ENCODE measurements at regions not wholly inside any gene's neighbourhood (a gene's known extent, or its start where the extent isn't known, plus 50 kb on each side); places are given as distances from the start of the nearest gene placed in this dataset.

DNA sequence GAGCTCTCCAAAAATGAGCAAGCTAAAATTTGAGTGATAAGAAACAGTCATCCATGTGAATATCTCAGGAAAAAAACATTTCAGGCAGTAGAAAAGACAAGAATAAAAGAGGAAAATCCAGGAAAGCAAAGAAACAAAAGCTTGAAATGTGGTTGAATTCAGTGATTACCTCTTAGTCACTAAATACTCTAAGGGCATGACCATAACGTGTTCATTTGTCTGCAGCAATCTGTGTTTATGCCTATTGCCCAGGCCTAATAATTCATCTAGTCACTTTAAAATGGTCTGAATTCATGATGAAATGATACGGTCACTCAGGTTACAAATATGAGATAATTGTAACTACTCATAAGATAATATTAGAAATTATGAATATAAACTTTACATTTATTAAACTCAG, 837.9 kb downstream of the STPG2 start:
- CTCF ChIA-PET, result no interaction called here
- Histone ChIP-seq H4K20me1 (ENCODE audit: control insufficient read depth, insufficient read depth, low read length, poor library complexity, severe bottlenecking) (no peaks in the 10 kb centered on the region), H3K4me2 (replicated peaks; ENCODE audit: low read depth, low read length, poor library complexity, severe bottlenecking) (no peak overlapping the region), H2AFZ (ENCODE audit: insufficient read depth, low read depth, low read length, poor library complexity, severe bottlenecking) (no peak overlapping the region), H3K4me3 (ENCODE audit: control extremely low read depth in 1 of 5, extremely low read depth in 1 of 5, insufficient read depth in 1 of 5, low read depth in 2 of 5, low read length in 4 of 5) (no peak overlapping the region), H3K27ac (ENCODE audit: low read length in 2 of 2) (no peak overlapping the region), H3K36me3 (replicated peaks in 1 of 2; ENCODE audit: control extremely low read depth in 1 of 2, control insufficient read depth in 1 of 2, extremely low read depth in 1 of 2, insufficient read depth in 2 of 2, low read length in 1 of 2) (no peaks in the 10 kb centered on the region), H3K27me3 (replicated peaks in 1 of 4; ENCODE audit: control extremely low read depth in 1 of 4, control insufficient read depth in 3 of 4, insufficient read depth in 4 of 4, low read length in 3 of 4) (no peaks in the 10 kb centered on the region), H3K79me2 (ENCODE audit: control insufficient read depth, insufficient read depth, low read length) (no peaks in the 10 kb centered on the region), H3K9me3 (ENCODE audit: control extremely low read depth in 1 of 3, control insufficient read depth in 2 of 3, insufficient read depth in 1 of 3, low read length in 2 of 3) (peaks cover 0 to 4% (median 0%) of the 10 kb centered on the region in 3 donors), H3K4me1 (ENCODE audit: control insufficient read depth in 2 of 2, insufficient read depth in 2 of 2, low read length in 2 of 2) (no peaks in the 10 kb centered on the region), H3K9ac (ENCODE audit: low read length) (no peak overlapping the region)
- Mint-ChIP-seq H3K27ac (no peak overlapping the region), H3K27me3 (no peaks in the 10 kb centered on the region), H3K9me3 (ENCODE audit: insufficient read depth) (peaks cover 13% of the 10 kb centered on the region), H3K4me3 (no peak overlapping the region), H3K4me1 (no peaks in the 10 kb centered on the region)
- WGBS (ENCODE audit: insufficient coverage), result no CpG with 5 or more reads among the region's 2 CpGs
- DNase-seq (no peak), ATAC-seq (ENCODE audit: low read depth) (no peak)
- TF ChIP-seq, protein P1, sequence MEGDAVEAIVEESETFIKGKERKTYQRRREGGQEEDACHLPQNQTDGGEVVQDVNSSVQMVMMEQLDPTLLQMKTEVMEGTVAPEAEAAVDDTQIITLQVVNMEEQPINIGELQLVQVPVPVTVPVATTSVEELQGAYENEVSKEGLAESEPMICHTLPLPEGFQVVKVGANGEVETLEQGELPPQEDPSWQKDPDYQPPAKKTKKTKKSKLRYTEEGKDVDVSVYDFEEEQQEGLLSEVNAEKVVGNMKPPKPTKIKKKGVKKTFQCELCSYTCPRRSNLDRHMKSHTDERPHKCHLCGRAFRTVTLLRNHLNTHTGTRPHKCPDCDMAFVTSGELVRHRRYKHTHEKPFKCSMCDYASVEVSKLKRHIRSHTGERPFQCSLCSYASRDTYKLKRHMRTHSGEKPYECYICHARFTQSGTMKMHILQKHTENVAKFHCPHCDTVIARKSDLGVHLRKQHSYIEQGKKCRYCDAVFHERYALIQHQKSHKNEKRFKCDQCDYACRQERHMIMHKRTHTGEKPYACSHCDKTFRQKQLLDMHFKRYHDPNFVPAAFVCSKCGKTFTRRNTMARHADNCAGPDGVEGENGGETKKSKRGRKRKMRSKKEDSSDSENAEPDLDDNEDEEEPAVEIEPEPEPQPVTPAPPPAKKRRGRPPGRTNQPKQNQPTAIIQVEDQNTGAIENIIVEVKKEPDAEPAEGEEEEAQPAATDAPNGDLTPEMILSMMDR (IDR thresholded peaks at IDR 0.05), result no peak
- no peak for TF ChIP-seq EZH2 (IDR thresholded peaks at IDR 0.05; ENCODE audit: borderline replicate concordance, insufficient read depth, low read depth, low read length, poor library complexity, severe bottlenecking)
- intact Hi-C loops (cut with micrococcal nuclease), result no loop called here
- POLR2A ChIA-PET, result no interaction called here

DNA sequence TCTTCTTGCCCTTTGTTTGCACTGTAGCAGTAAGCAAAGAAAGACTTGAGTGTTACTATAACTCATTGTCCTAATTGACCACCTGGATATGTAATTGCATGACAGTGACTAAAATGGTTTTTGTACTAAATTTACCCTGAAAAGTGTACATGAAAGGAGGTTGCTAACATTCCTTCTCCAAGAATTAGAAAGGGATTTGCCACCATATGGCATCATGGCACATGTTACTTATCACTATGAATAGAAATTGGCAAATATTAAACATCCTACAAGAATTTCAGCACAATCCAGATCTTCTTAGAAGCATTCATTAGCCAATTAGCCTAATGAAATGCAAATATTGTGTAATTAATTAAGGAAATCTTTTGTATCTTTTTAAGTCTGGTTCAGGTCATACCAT, 834.2 kb downstream of the STPG2 start:
- ATAC-seq (ENCODE audit: low read depth), result no peak
- Histone ChIP-seq H2AFZ (ENCODE audit: insufficient read depth, low read depth, low read length, poor library complexity, severe bottlenecking) (no peak overlapping the region), H3K4me1 (ENCODE audit: control insufficient read depth in 2 of 2, insufficient read depth in 2 of 2, low read length in 2 of 2) (no peaks in the 10 kb centered on the region)

More for the DNA sequence above, 834.2 kb downstream of the STPG2 start:
- Mint-ChIP-seq H3K4me1 (no peaks in the 10 kb centered on the region), H3K27ac (no peak overlapping the region), H3K4me3 (no peak overlapping the region), H3K27me3 (no peaks in the 10 kb centered on the region), H3K9me3 (ENCODE audit: insufficient read depth) (peaks cover 11% of the 10 kb centered on the region)
- no peak overlapping the region for H3K4me2 ChIP-seq (replicated peaks; ENCODE audit: low read depth, low read length, poor library complexity, severe bottlenecking)
- POLR2A ChIA-PET, result no interaction called here
- no peaks in the 10 kb centered on the region for H3K9me3 ChIP-seq (ENCODE audit: control extremely low read depth in 1 of 3, control insufficient read depth in 2 of 3, insufficient read depth in 1 of 3, low read length in 2 of 3)
- H3K36me3 ChIP-seq (replicated peaks in 1 of 2; ENCODE audit: control extremely low read depth in 1 of 2, control insufficient read depth in 1 of 2, extremely low read depth in 1 of 2, insufficient read depth in 2 of 2, low read length in 1 of 2), result no peaks in the 10 kb centered on the region
- H4K20me1 ChIP-seq (ENCODE audit: control insufficient read depth, insufficient read depth, low read length, poor library complexity, severe bottlenecking), result no peaks in the 10 kb centered on the region
- CTCF ChIA-PET, result no interaction called here
- H3K9ac ChIP-seq (ENCODE audit: low read length), result no peak overlapping the region
- no peak overlapping the region for H3K27ac ChIP-seq (ENCODE audit: low read length in 2 of 2)
- H3K79me2 ChIP-seq (ENCODE audit: control insufficient read depth, insufficient read depth, low read length), result no peaks in the 10 kb centered on the region
- DNase-seq, result no peak
- H3K4me3 ChIP-seq (ENCODE audit: control extremely low read depth in 1 of 5, extremely low read depth in 1 of 5, insufficient read depth in 1 of 5, low read depth in 2 of 5, low read length in 4 of 5), result no peak overlapping the region
- H3K27me3 ChIP-seq (replicated peaks in 1 of 4; ENCODE audit: control extremely low read depth in 1 of 4, control insufficient read depth in 3 of 4, insufficient read depth in 4 of 4, low read length in 3 of 4), result no peaks in the 10 kb centered on the region
- intact Hi-C loops (cut with micrococcal nuclease), result no loop called here
- TF ChIP-seq, protein P1 (IDR thresholded peaks at IDR 0.05), result no peak
- no peak for TF ChIP-seq EZH2 (IDR thresholded peaks at IDR 0.05; ENCODE audit: borderline replicate concordance, insufficient read depth, low read depth, low read length, poor library complexity, severe bottlenecking)
